ENCODE measurements at regions not wholly inside any gene's neighbourhood (a gene's known extent, or its start where the extent isn't known, plus 50 kb on each side); places are given as distances from the start of the nearest gene placed in this dataset.

GRCh38 chr3:73820431-73820830 is 195.7 kb upstream of the PDZRN3 start:
- no peak for DNase-seq (ENCODE audit: extremely low read depth, low read depth, low spot score)

GRCh38 chr3:73815966-73816365 is 191.2 kb upstream of the PDZRN3 start:
- no peak for DNase-seq (ENCODE audit: extremely low read depth, low read depth, low spot score)

- DNase-seq (ENCODE audit: extremely low read depth, low read depth, low spot score): no peak
Measured at GRCh38 chr3:73813692-73814292, 189.1 kb upstream of the PDZRN3 start.

GRCh38 chr3:73813291-73813690 is 188.6 kb upstream of the PDZRN3 start:
- DNase-seq (ENCODE audit: extremely low read depth, low read depth, low spot score): no peak

GRCh38 chr3:73812054-73812453 is 187.3 kb upstream of the PDZRN3 start:
- DNase-seq (ENCODE audit: extremely low read depth, low read depth, low spot score): no peak

- DNase-seq (ENCODE audit: extremely low read depth, low read depth, low spot score): no peak
Measured at GRCh38 chr3:73808862-73809509, 184.2 kb upstream of the PDZRN3 start.

GRCh38 chr3:73805435-73805834 is 180.7 kb upstream of the PDZRN3 start:
- DNase-seq (ENCODE audit: extremely low read depth, low read depth, low spot score): no peak

GRCh38 chr3:73804204-73804603 is 179.5 kb upstream of the PDZRN3 start:
- no peak for DNase-seq (ENCODE audit: extremely low read depth, low read depth, low spot score)

- DNase-seq (ENCODE audit: extremely low read depth, low read depth, low spot score): no peak
Measured at GRCh38 chr3:73801444-73801843, 176.7 kb upstream of the PDZRN3 start.

- no peak for DNase-seq (ENCODE audit: extremely low read depth, low read depth, low spot score)
Measured at GRCh38 chr3:73797311-73797710, 172.6 kb upstream of the PDZRN3 start.

- no peak for DNase-seq (ENCODE audit: extremely low read depth, low read depth, low spot score)
Measured at GRCh38 chr3:73796382-73796781, 171.6 kb upstream of the PDZRN3 start.

GRCh38 chr3:73791356-73791755 is 166.6 kb upstream of the PDZRN3 start:
- no peak for DNase-seq (ENCODE audit: extremely low read depth, low read depth, low spot score)

GRCh38 chr3:73789825-73790444 is 165.2 kb upstream of the PDZRN3 start:
- no peak for DNase-seq (ENCODE audit: extremely low read depth, low read depth, low spot score)

- DNase-seq (ENCODE audit: extremely low read depth, low read depth, low spot score): no peak
Measured at GRCh38 chr3:73787620-73788019, 162.9 kb upstream of the PDZRN3 start.

GRCh38 chr3:73786998-73787397 is 162.3 kb upstream of the PDZRN3 start:
- no peak for DNase-seq (ENCODE audit: extremely low read depth, low read depth, low spot score)

GRCh38 chr3:73786321-73786807 is 161.6 kb upstream of the PDZRN3 start:
- DNase-seq (ENCODE audit: extremely low read depth, low read depth, low spot score): no peak

GRCh38 chr3:73784686-73785392 is 160.1 kb upstream of the PDZRN3 start:
- no peak for DNase-seq (ENCODE audit: extremely low read depth, low read depth, low spot score)

GRCh38 chr3:73783811-73784210 is 159.1 kb upstream of the PDZRN3 start:
- DNase-seq (ENCODE audit: extremely low read depth, low read depth, low spot score): no peak

GRCh38 chr3:73781541-73781940 is 156.8 kb upstream of the PDZRN3 start:
- DNase-seq (ENCODE audit: extremely low read depth, low read depth, low spot score): no peak

- DNase-seq (ENCODE audit: extremely low read depth, low read depth, low spot score): no peak
Measured at GRCh38 chr3:73774645-73775044, 149.9 kb upstream of the PDZRN3 start.

GRCh38 chr3:73773233-73773632 is 148.5 kb upstream of the PDZRN3 start:
- no peak for DNase-seq (ENCODE audit: extremely low read depth, low read depth, low spot score)

All from glomerular endothelial cell (primary cell).